ENCODE measurements at regions not wholly inside any gene's neighbourhood (a gene's known extent, or its start where the extent isn't known, plus 50 kb on each side); places are given as distances from the start of the nearest gene placed in this dataset.

DNA sequence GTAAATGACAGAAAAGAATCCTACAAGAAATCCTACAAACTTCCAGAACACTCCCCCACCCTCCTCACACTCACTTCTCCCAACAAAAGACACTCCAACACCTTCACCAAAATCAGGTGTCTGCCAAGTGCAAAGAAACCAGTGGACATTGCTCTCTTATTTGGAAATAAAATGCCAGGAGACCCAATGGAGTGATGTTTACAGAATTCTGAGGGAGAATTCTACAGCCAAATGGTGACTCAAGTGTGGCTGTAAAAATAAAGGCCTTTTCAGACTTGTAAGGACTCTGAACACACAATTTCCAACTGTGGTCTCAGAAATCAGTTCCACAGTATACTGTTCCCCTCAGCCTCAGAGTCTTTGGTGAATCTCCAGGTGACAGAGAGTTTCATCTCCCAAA is 109.6 kb upstream of the CARMIL1 start:
- no peak for DNase-seq (ENCODE audit: low spot score)
- no peak for ATAC-seq
- intact Hi-C loops (cut with DNase I): no loop called here

DNA sequence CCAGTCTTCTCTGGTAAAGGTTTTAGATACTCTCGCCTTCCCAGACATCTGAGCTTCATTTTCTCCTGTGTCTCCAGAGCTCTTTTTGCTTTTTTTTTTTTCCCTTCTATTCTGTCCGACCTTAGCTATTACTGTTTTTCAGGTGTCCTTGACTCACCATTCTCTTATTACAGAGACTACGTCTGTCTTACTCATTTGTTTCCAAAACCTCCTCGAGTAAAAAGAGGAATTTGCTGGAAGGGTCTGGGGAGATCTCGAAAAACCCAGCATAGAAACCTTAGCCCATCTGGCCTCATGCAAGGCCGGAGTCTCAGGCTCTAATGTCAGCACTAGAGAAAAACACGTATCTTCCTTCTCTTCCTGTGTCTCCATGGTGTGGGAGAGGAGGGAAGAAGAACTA is 109.2 kb upstream of the CARMIL1 start:
- DNase-seq (ENCODE audit: low spot score) (no peak), ATAC-seq (no peak)
- intact Hi-C loops (cut with DNase I): no loop called here

GRCh38 chr6:25170640-25171039 is 108.5 kb upstream of the CARMIL1 start:
- intact Hi-C loops (cut with DNase I): no loop called here
- DNase-seq (ENCODE audit: low spot score) (no peak), ATAC-seq (no peak)

DNA sequence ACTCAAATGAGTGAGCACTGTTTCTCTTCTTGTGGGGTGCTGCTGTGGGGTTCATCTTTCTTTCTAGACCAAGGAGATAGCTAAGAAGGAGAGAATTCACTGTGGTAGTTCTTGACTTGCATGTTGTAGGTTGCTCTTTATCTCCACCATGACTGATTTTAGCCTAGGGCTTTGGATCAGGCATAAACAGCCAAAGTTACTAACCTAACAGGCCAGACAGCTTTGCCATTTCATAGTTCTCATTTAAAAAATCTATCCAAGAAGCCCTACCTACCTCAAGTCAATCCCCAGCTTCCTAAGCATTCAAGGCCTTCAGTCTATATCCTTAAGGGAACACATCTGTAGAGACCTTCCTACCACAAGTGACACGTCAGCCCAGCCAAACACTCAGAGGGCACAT is 107.9 kb upstream of the CARMIL1 start:
- intact Hi-C loops (cut with DNase I): no loop called here
- no peak for DNase-seq (ENCODE audit: low spot score)
- no peak for ATAC-seq

GRCh38 chr6:25172819-25173218 is 106.4 kb upstream of the CARMIL1 start:
- ATAC-seq (peak; percentile 50), DNase-seq (ENCODE audit: low spot score) (no peak)
- intact Hi-C loops (cut with DNase I): no loop called here

DNA sequence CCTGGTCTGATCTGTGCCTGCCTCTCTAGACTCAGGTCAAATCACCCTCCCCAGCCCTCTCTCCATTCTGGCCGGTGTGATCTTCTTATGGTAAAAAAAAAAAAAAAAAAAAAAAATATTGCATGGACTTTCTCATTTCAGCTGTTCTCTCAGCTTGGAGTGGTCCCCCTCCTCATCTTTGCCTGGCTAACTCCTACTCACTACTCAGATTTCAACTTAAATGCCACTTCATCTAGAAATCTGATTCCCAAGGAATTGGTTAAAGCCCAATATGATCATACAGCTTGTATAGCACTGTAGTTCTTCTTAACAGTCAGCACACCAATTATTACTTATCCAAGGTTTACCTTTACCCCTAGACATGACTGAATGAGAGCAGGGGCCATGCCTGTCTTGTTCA is 105.9 kb upstream of the CARMIL1 start:
- intact Hi-C loops (cut with DNase I): no loop called here

DNA sequence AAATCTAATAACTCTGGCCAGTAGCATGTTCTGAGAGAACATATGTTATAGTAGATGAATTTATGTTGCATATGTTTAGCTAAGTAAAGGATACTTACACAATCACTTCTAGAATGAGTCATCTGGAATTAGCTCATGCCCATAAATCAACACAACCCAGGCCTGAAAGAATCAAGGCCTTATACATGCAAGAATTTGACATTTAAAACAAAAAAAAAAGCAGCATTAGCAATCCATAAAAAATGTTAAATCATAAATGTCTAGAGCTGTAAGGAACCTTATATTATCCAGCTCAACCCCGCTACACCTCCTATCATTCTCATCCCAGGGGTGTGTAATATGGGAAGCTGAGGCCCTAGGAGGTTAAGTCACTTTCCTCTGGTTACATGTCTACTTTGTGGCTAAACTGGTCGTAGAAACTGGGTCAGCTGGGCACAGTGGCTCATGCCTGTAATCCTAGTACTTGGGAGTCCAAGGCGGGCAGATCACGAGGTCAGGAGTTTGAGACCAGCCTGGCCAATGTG is 105.2 kb upstream of the CARMIL1 start:
- DNase-seq (ENCODE audit: low spot score) (no peak), ATAC-seq (no peak)
- intact Hi-C loops (cut with DNase I): no loop called here

More for the DNA sequence above, 105.9 kb upstream of the CARMIL1 start:
- ATAC-seq (no peak), DNase-seq (ENCODE audit: low spot score) (no peak)

DNA sequence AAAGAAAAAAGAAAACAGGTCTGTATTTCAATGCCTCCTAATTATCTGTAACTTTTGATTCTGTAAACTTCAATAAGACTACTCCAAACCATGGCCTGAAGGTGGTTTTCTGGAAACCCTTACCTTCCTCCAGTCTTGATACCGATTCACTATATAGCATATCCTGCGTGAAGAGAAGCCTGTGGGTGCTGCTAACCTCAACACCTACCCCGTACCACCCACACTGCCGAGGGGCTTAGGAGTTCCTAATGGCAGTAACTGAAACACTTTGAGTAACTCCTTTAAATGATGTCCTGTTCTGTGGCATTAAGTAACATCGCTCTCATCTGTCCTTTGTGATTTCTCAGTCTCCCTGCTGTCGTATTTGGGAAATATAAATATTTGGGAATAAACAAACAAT is 104.5 kb upstream of the CARMIL1 start:
- intact Hi-C loops (cut with DNase I): no loop called here
- no peak for ATAC-seq
- no peak for DNase-seq (ENCODE audit: low spot score)

DNA sequence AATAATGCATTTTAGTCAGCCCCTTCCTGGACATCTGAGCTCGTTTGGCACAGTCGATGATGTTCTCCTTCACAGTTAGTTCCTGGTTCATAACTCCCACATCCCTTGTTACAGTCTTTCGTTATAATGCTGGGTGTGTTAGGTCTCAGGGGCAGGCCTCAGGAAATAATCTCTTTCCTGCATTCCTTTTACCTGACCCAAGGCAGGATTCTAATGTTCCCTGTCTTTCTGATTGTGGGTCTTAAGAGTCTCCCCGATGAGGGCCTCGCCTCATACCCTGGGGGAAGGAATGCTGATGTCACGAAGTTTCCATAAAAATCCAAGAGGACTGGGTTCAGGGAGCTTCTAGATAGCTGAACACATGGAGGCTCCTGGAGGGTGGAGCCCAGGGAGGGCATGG is 104.0 kb upstream of the CARMIL1 start:
- peak; percentile 56 for ATAC-seq
- no peak for DNase-seq (ENCODE audit: low spot score)
- intact Hi-C loops (cut with DNase I): no loop called here

DNA sequence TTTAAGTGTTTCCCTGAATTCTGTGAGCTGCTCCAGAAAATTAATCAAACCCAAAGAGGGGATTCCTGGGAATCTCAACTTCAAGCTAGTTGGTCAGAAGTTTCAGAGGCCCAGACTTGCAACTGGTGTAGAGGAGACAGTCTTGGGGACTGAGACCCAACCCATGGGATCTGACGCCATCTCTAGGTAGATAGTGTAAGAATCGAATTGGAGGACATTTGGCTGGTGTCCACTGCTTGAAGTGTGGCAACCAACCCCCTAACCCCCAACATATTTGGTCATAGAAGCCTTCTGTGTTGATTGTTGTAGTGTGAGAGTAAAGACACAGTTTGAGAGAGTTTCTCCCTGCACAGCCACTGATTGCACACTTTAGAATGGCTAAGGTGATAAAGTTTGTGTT is 103.5 kb upstream of the CARMIL1 start:
- ATAC-seq (no peak), DNase-seq (ENCODE audit: low spot score) (no peak)
- intact Hi-C loops (cut with DNase I): no loop called here

DNA sequence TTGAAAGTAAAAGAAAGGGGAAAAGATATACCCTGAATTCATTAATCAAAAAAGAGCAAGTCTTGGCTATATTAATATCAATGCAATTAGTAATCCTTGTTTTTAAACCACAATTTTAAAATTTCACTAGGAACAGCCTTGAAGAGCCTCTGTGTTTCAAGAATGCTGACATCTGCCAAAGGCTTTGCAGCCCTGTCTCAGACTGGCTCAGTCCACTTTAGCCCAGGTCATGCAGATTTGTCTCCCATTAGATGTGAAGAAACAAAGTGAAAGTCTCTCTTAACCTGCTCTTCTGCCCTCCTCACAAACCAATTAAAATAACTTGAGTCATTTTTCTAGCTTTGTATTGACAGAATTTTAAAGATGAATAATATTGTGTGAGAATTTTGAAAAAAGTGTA is 102.7 kb upstream of the CARMIL1 start:
- intact Hi-C loops (cut with DNase I): no loop called here
- DNase-seq (ENCODE audit: low spot score) (no peak), ATAC-seq (no peak)

DNA sequence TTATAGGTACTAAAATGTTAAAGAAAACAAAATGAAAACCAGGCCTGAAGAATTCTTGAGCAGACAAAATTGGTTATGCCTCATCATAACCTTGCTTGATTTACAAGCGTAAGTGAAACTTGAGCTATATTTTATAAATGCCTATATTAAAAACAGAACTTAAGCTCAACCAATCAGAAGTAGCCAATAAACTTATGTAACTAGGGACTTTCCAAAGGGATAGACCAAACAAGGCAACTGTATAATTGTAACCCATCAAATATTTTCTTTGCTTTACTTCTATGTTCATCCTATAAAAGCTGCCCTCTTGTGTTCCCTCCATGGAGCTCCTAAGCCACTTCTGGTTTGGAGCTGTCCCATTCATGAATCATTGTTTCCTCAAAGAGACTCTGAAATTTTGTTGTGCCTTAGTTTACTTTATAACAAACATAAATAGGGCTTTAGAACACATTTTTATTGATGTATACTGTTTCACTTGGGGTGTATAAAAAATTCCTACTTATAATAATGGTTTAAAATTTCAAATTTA is 101.6 kb upstream of the CARMIL1 start:
- DNase-seq (ENCODE audit: low spot score) (no peak), ATAC-seq (no peak)
- intact Hi-C loops (cut with DNase I): no loop called here

- intact Hi-C loops (cut with DNase I): no loop called here
- ATAC-seq (no peak), DNase-seq (ENCODE audit: low spot score) (no peak)
These were observed 100.7 kb upstream of the CARMIL1 start for GRCh38 chr6:25178336-25179035.

- intact Hi-C loops (cut with DNase I): no loop called here
- no peak for ATAC-seq
- no peak for DNase-seq (ENCODE audit: low spot score)
These were observed 100.0 kb upstream of the CARMIL1 start for GRCh38 chr6:25179051-25179778.

DNA sequence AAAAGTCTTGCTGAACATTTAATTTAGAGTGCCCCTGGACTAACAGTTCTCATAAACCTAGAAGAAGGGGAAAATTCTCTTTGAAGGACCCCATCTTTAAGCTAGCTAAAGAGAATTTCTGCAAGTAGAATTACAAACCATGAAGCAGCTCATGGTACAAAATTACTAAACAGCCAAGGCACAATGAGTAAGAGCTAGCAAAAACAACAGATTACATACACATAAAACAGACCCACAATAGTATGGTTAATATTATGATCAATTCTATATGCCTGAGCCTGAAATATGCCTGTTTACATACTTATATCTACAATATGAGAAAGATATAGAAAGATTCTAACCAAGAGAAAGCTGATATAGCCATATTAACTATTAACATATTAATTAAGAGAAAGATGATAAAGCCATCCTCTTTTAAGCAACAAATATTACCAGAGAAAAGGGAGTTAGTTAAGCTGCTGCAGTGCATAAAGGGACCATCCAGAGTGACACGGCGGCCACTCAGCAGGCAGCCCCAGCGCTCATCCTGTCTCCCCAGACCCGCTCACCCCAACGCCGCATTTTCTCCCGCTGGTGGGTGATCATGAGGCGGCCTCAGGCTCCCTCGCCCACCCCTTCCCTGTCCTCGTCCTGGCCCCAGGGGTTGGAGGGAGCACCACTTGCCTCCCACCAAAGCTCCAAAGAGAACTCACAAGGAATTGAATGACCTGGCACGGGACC is 98.4 kb upstream of the CARMIL1 start:
- intact Hi-C loops (cut with DNase I): no loop called here
- ATAC-seq (no peak), DNase-seq (ENCODE audit: low spot score) (no peak)

- intact Hi-C loops (cut with DNase I): no loop called here
- ATAC-seq: no peak
- no peak for DNase-seq (ENCODE audit: low spot score)
These were observed 97.8 kb upstream of the CARMIL1 start for GRCh38 chr6:25181350-25181724.

GRCh38 chr6:25181923-25182322 is 97.3 kb upstream of the CARMIL1 start:
- intact Hi-C loops (cut with DNase I): no loop called here
- ATAC-seq: no peak
- DNase-seq (ENCODE audit: low spot score): no peak

- ATAC-seq (no peak), DNase-seq (ENCODE audit: low spot score) (no peak)
- intact Hi-C loops (cut with DNase I): no loop called here
These were observed 92.3 kb upstream of the CARMIL1 start for GRCh38 chr6:25186919-25187318.

GRCh38 chr6:25188232-25188631 is 90.9 kb upstream of the CARMIL1 start:
- no peak for ATAC-seq
- no peak for DNase-seq (ENCODE audit: low spot score)
- intact Hi-C loops (cut with DNase I): no loop called here
